Keratinocyte (primary cell): ENCODE measurements at regions not wholly inside any gene's neighbourhood (a gene's known extent, or its start where the extent isn't known, plus 50 kb on each side); places are given as distances from the start of the nearest gene placed in this dataset.

Source experiments
- DNase-seq: peaks from one replicate; pipeline ENCODE4 v3.0.0-alpha.2; 2011; ENCODE audit warnings: low read depth, missing footprints, low spot score
- FAIRE-seq: peaks from 2 replicates; lab custom pipeline; 2011; peaks lifted over from hg19 to GRCh38; lab: Jason Lieb, UNC
- H2AFZ ChIP-seq: 2 replicates; pipeline ENCODE4 v1.6.0; 2012; ENCODE audit warnings: low read length, control low read depth, inconsistent platforms; ENCODE audit not compliant: control insufficient read depth
- H3K27ac ChIP-seq: 2 replicates; pipeline ENCODE4 v1.5.1; 2011; ENCODE audit warnings: low read length; ENCODE audit not compliant: control insufficient read depth, insufficient read depth
- H3K27me3 ChIP-seq: 3 replicates; pipeline ENCODE4 v1.6.0; 2011; ENCODE audit warnings: low read length; ENCODE audit not compliant: control insufficient read depth, insufficient read depth; ENCODE audit errors: extremely low read depth
- H3K36me3 ChIP-seq, 2 experiments: 2 replicates in 1 of 2; 3 replicates in 1 of 2; pipeline ENCODE4 v1.5.1; 2011; ENCODE audit warnings: low read length in 2 of 2, mild to moderate bottlenecking in 1 of 2; ENCODE audit not compliant: control insufficient read depth in 2 of 2, insufficient read depth in 2 of 2; ENCODE audit errors: extremely low read depth in 1 of 2
- H3K4me1 ChIP-seq: 3 replicates; pipeline ENCODE4 v1.5.1; 2011; ENCODE audit warnings: low read length; ENCODE audit not compliant: control insufficient read depth, insufficient read depth; ENCODE audit errors: extremely low read depth
- H3K4me2 ChIP-seq: 3 replicates; pipeline ENCODE4 v1.6.0; 2011; ENCODE audit warnings: low read depth, low read length; ENCODE audit not compliant: control insufficient read depth, insufficient read depth; ENCODE audit errors: extremely low read depth
- H3K4me3 ChIP-seq, 3 experiments: fragments of 200-600 bp in 1 of 3; sonication (generic) in 1 of 3; 2 replicates in 2 of 3; 3 replicates in 1 of 3; pipeline ENCODE4 v1.5.1; 2011 to 2016; ENCODE audit warnings: low read length in 3 of 3, mild to moderate bottlenecking in 3 of 3, control low read depth in 2 of 3, inconsistent platforms in 1 of 3, low read depth in 1 of 3, mixed read lengths in 1 of 3, mixed run types in 1 of 3, moderate library complexity in 1 of 3; ENCODE audit not compliant: control insufficient read depth in 2 of 3, insufficient read depth in 2 of 3; ENCODE audit errors: extremely low read depth in 1 of 3
- H3K79me2 ChIP-seq: 2 replicates; pipeline ENCODE4 v1.6.0; 2012; ENCODE audit warnings: low read length; ENCODE audit not compliant: control insufficient read depth, insufficient read depth
- H3K9ac ChIP-seq: 3 replicates; pipeline ENCODE4 v1.6.0; 2011; ENCODE audit warnings: low read length; ENCODE audit not compliant: control insufficient read depth, insufficient read depth; ENCODE audit errors: extremely low read depth
- H3K9me1 ChIP-seq: 3 replicates; pipeline ENCODE4 v1.6.0; 2011; ENCODE audit warnings: low read length; ENCODE audit not compliant: control insufficient read depth, insufficient read depth; ENCODE audit errors: extremely low read depth
- H3K9me3 ChIP-seq: 2 replicates; pipeline ENCODE4 v1.5.1; 2012; ENCODE audit warnings: low read depth, low read length; ENCODE audit not compliant: control insufficient read depth
- H4K20me1 ChIP-seq: 3 replicates; pipeline ENCODE4 v1.6.0; 2011; ENCODE audit warnings: low read length; ENCODE audit not compliant: control insufficient read depth, insufficient read depth; ENCODE audit errors: extremely low read depth
- CTCF ChIP-seq, 3 experiments: IDR thresholded peaks in 1 of 3; conservative IDR thresholded peaks in 1 of 3; optimal IDR thresholded peaks in 1 of 3; 2 replicates in 2 of 3; 3 replicates in 1 of 3; pipeline versions ENCODE3 to v1.5.1; 2011; ENCODE audit warnings: low read length in 3 of 3, mild to moderate bottlenecking in 3 of 3, moderate library complexity in 2 of 3, control low read depth in 1 of 3, inconsistent platforms in 1 of 3; ENCODE audit not compliant: insufficient read depth in 2 of 3; ENCODE audit errors: extremely low read depth in 1 of 3
- EZH2 ChIP-seq: IDR thresholded peaks from one replicate; pipeline ENCODE4 v1.6.1; 2012; ENCODE audit warnings: inconsistent platforms, mild to moderate bottlenecking, low read length, moderate library complexity
- dilution Hi-C: fragments of 300-500 bp; cut with MboI; formaldehyde crosslinking; loops from one replicate; pipeline ENCODE4 v1.7.0; 2020; ENCODE audit warnings: low sequenced_read_pairs; ENCODE audit not compliant: extremely low pct_ligation_motif_present

DNA sequence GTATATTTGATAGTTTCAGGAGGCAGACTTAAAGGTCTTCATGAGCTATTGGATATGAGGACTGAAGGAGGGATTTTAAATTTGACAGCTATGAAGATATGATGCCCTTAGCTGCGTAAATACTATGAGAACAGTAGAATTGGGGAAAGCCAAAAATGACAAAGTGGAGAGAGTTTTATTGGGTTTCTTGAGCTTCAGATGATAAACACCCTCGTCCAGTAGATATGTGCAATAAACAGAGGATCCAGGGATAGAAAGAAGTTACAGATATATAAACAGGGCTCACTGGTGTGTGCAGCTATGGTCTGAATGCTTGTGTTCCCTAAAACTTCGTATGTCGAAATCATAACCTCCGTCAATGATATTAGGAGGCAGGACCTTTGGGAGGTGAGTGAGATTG is 131.3 kb downstream of the INHBA start:
- no peak for FAIRE-seq
- Histone ChIP-seq H3K36me3 (no peaks in the 10 kb centered on the region), H3K4me3 (no peak overlapping the region), H3K27me3 (no peaks in the 10 kb centered on the region), H2AFZ (no peak overlapping the region), H3K9ac (no peak overlapping the region), H3K4me2 (no peak overlapping the region), H3K4me1 (peaks cover 14% of the 10 kb centered on the region), H4K20me1 (no peaks in the 10 kb centered on the region), H3K27ac (no peak overlapping the region), H3K9me1 (no peaks in the 10 kb centered on the region), H3K79me2 (no peaks in the 10 kb centered on the region), H3K9me3 (no peaks in the 10 kb centered on the region)
- TF ChIP-seq EZH2 (no peak), CTCF (optimal IDR thresholded peaks at IDR 0.05 in 1 of 3, IDR thresholded peaks at IDR 0.05 in 1 of 3, conservative IDR thresholded peaks at IDR 0.05 in 1 of 3; ENCODE audit: extremely low read depth in 1 of 3, insufficient read depth in 2 of 3, low read length in 3 of 3) (no peak)
- DNase-seq = no peak
- dilution Hi-C loops = no loop called here

GRCh38 chr7:41570766-41571165 is 132.1 kb downstream of the INHBA start:
- dilution Hi-C loops = no loop called here
- no peaks in the 10 kb centered on the region for H3K79me2 ChIP-seq

More at GRCh38 chr7:41570766-41571165, 132.1 kb downstream of the INHBA start:
- Histone ChIP-seq H3K4me3 (no peak overlapping the region), H3K4me2 (no peak overlapping the region), H3K36me3 (no peaks in the 10 kb centered on the region), H3K27me3 (no peaks in the 10 kb centered on the region), H3K27ac (no peak overlapping the region), H4K20me1 (no peaks in the 10 kb centered on the region), H3K9ac (no peak overlapping the region), H3K4me1 (peaks cover 11% of the 10 kb centered on the region), H2AFZ (no peak overlapping the region), H3K9me1 (no peaks in the 10 kb centered on the region), H3K9me3 (no peaks in the 10 kb centered on the region)
- no peak for DNase-seq
- TF ChIP-seq EZH2 (no peak), CTCF (optimal IDR thresholded peaks at IDR 0.05 in 1 of 3, IDR thresholded peaks at IDR 0.05 in 1 of 3, conservative IDR thresholded peaks at IDR 0.05 in 1 of 3; ENCODE audit: extremely low read depth in 1 of 3, insufficient read depth in 2 of 3, low read length in 3 of 3) (no peak)
- no peak for FAIRE-seq
